ENCODE measurements at regions not wholly inside any gene's neighbourhood (a gene's known extent, or its start where the extent isn't known, plus 50 kb on each side); places are given as distances from the start of the nearest gene placed in this dataset.
"Not testable (repeated sequence)": the region's sequence is repeated elsewhere in the genome, so short reads cannot be mapped to it uniquely, and the experiment has no call there.

GRCh38 chr1:201637282-201638079, 98.6 kb downstream of the NAV1 start:
- no peak for DNase-seq (ENCODE audit: low read depth)

GRCh38 chr1:201639391-201639790, 100.5 kb downstream of the NAV1 start:
- DNase-seq (ENCODE audit: low read depth): no peak

GRCh38 chr1:201639826-201640225, 100.9 kb downstream of the NAV1 start:
- DNase-seq (ENCODE audit: low read depth): no peak

- no peak for DNase-seq (ENCODE audit: low read depth)
These were observed 101.7 kb downstream of the NAV1 start for GRCh38 chr1:201640624-201641023.

GRCh38 chr1:201641524-201642253, 102.8 kb downstream of the NAV1 start:
- no peak for DNase-seq (ENCODE audit: low read depth)

GRCh38 chr1:201643835-201644104, 104.8 kb downstream of the NAV1 start:
- DNase-seq (ENCODE audit: low read depth): no peak

GRCh38 chr1:201644197-201644596, 105.3 kb downstream of the NAV1 start:
- no peak for DNase-seq (ENCODE audit: low read depth)

- not testable (repeated sequence) for DNase-seq (ENCODE audit: low read depth)
These were observed 106.1 kb downstream of the NAV1 start for GRCh38 chr1:201645000-201645399.

- no peak for DNase-seq (ENCODE audit: low read depth)
These were observed 107.0 kb downstream of the NAV1 start for GRCh38 chr1:201645956-201646355.

GRCh38 chr1:201646411-201647022, 107.6 kb downstream of the NAV1 start:
- DNase-seq (ENCODE audit: low read depth): no peak

- no peak for DNase-seq (ENCODE audit: low read depth)
These were observed 108.2 kb downstream of the NAV1 start for GRCh38 chr1:201647094-201647493.

GRCh38 chr1:201647722-201648065, 108.8 kb downstream of the NAV1 start:
- DNase-seq (ENCODE audit: low read depth): no peak

- DNase-seq (ENCODE audit: low read depth): no peak
These were observed 109.4 kb downstream of the NAV1 start for GRCh38 chr1:201648066-201648906.

- no peak for DNase-seq (ENCODE audit: low read depth)
These were observed 110.2 kb downstream of the NAV1 start for GRCh38 chr1:201648907-201649721.

- DNase-seq (ENCODE audit: low read depth): no peak
These were observed 111.1 kb downstream of the NAV1 start for GRCh38 chr1:201649761-201650622.

GRCh38 chr1:201650623-201650933, 111.7 kb downstream of the NAV1 start:
- no peak for DNase-seq (ENCODE audit: low read depth)

GRCh38 chr1:201652181-201652580, 113.3 kb downstream of the NAV1 start:
- no peak for DNase-seq (ENCODE audit: low read depth)

- no peak for DNase-seq (ENCODE audit: low read depth)
These were observed 114.3 kb downstream of the NAV1 start for GRCh38 chr1:201653233-201653632.

GRCh38 chr1:201653883-201654282, 115.0 kb downstream of the NAV1 start:
- no peak for DNase-seq (ENCODE audit: low read depth)

GRCh38 chr1:201655243-201655642, 116.3 kb downstream of the NAV1 start:
- no peak for DNase-seq (ENCODE audit: low read depth)

- no peak for DNase-seq (ENCODE audit: low read depth)
These were observed 117.0 kb downstream of the NAV1 start for GRCh38 chr1:201655910-201656309.

All from stromal cell of bone marrow (primary cell).